CD14-positive monocyte (primary cell): ENCODE measurements at regions not wholly inside any gene's neighbourhood (a gene's known extent, or its start where the extent isn't known, plus 50 kb on each side); places are given as distances from the start of the nearest gene placed in this dataset. TPM values are rescaled to one million over a fixed set of nuclear protein-coding genes. Genes with fewer than 3 reads are reported as not detected.

Experiments used
- DNase-seq, 3 donors: peaks; one replicate each; pipeline ENCODE4 v3.0.0-alpha.2; 2011 to 2022
- H2AFZ ChIP-seq: 2 replicates; pipeline ENCODE4 v1.6.0; 2012; ENCODE audit warnings: mild to moderate bottlenecking, low read depth, low read length, inconsistent platforms; ENCODE audit not compliant: insufficient read depth, poor library complexity, severe bottlenecking
- H3K27ac ChIP-seq, 2 donors: 1 replicate in 1 of 2; 2 replicates in 1 of 2; pipeline ENCODE4 v1.5.1; 2012 to 2013; ENCODE audit warnings: low read length in 2 of 2, control low read depth in 1 of 2, inconsistent platforms in 1 of 2, low read depth in 1 of 2, mild to moderate bottlenecking in 1 of 2
- H3K27me3 ChIP-seq, 2 donors: one replicate each; pipeline versions ENCODE4 v1.6.0 to v1.6.1; 2011 to 2013; ENCODE audit warnings: low read length in 2 of 2; ENCODE audit not compliant: control insufficient read depth in 2 of 2, insufficient read depth in 2 of 2
- H3K36me3 ChIP-seq, 2 donors: replicated peaks in 1 of 2; 1 replicate in 1 of 2; 2 replicates in 1 of 2; pipeline versions ENCODE4 v1.5.1 to v1.6.1; 2012 to 2013; ENCODE audit warnings: low read length in 2 of 2, control low read depth in 1 of 2, inconsistent platforms in 1 of 2, mild to moderate bottlenecking in 1 of 2; ENCODE audit not compliant: insufficient read depth in 2 of 2, control insufficient read depth in 1 of 2
- H3K4me1 ChIP-seq, 2 donors: 1 replicate in 1 of 2; 2 replicates in 1 of 2; pipeline versions ENCODE4 v1.5.1 to v1.6.1; 2012 to 2013; ENCODE audit warnings: low read length in 2 of 2, control low read depth in 1 of 2, inconsistent platforms in 1 of 2, mild to moderate bottlenecking in 1 of 2, moderate library complexity in 1 of 2; ENCODE audit not compliant: insufficient read depth in 2 of 2, control insufficient read depth in 1 of 2
- H3K4me2 ChIP-seq: replicated peaks from 2 replicates; pipeline ENCODE3; 2012; ENCODE audit warnings: low read length, moderate library complexity, mild to moderate bottlenecking; ENCODE audit not compliant: poor library complexity, severe bottlenecking; ENCODE audit errors: extremely low read depth
- H3K4me3 ChIP-seq, 3 experiments: fragments of 200-600 bp in 1 of 3; sonication (generic) in 1 of 3; replicated peaks in 1 of 3; 1 replicate in 2 of 3; 2 replicates in 1 of 3; pipeline ENCODE4 v1.5.1; 2011 to 2013; ENCODE audit warnings: low read length in 3 of 3, mild to moderate bottlenecking in 3 of 3, control low read depth in 2 of 3, low read depth in 2 of 3, inconsistent platforms in 1 of 3, moderate library complexity in 1 of 3
- H3K79me2 ChIP-seq: 2 replicates; pipeline ENCODE4 v1.6.0; 2012; ENCODE audit warnings: mild to moderate bottlenecking, control low read depth, inconsistent platforms, low read length, moderate library complexity; ENCODE audit not compliant: insufficient read depth
- H3K9ac ChIP-seq: 2 replicates; pipeline ENCODE4 v1.6.0; 2017; ENCODE audit warnings: low read length, mild to moderate bottlenecking; ENCODE audit not compliant: insufficient read depth, poor library complexity, severe bottlenecking
- H3K9me3 ChIP-seq, 2 donors: replicated peaks in 1 of 2; 1 replicate in 1 of 2; 2 replicates in 1 of 2; pipeline versions ENCODE4 v1.5.1 to v1.6.1; 2012 to 2013; ENCODE audit warnings: low read length in 2 of 2, control low read depth in 1 of 2; ENCODE audit not compliant: control insufficient read depth in 1 of 2, insufficient read depth in 1 of 2
- H4K20me1 ChIP-seq: 2 replicates; pipeline ENCODE4 v1.6.0; 2012; ENCODE audit warnings: mild to moderate bottlenecking, low read length, control low read depth, moderate library complexity; ENCODE audit not compliant: insufficient read depth
- H3K27ac Mint-ChIP-seq, 7 donors: one replicate each; pipeline ENCODE4 v1.8.0; 2020; ENCODE audit warnings: mild to moderate bottlenecking in 7 of 7, mixed read lengths in 7 of 7, moderate library complexity in 6 of 7, inconsistent platforms in 2 of 7
- H3K27me3 Mint-ChIP-seq, 3 donors: one replicate each; pipeline ENCODE4 v1.8.0; 2021 to 2022; ENCODE audit warnings: low read depth in 3 of 3, mild to moderate bottlenecking in 3 of 3, mixed read lengths in 3 of 3, moderate library complexity in 3 of 3, inconsistent platforms in 1 of 3
- H3K36me3 Mint-ChIP-seq, 2 donors: one replicate each; pipeline ENCODE4 v1.8.0; 2020; ENCODE audit warnings: mixed read lengths in 2 of 2, inconsistent platforms in 1 of 2, mild to moderate bottlenecking in 1 of 2
- H3K4me1 Mint-ChIP-seq: one replicate; pipeline ENCODE4 v1.8.0; 2020; ENCODE audit warnings: mild to moderate bottlenecking, mixed read lengths
- H3K4me3 Mint-ChIP-seq, 2 donors: one replicate each; pipeline ENCODE4 v1.8.0; 2020; ENCODE audit warnings: mild to moderate bottlenecking in 2 of 2, mixed read lengths in 2 of 2, moderate library complexity in 1 of 2
- H3K9me3 Mint-ChIP-seq, 7 donors: one replicate each; pipeline ENCODE4 v1.8.0; 2020 to 2022; ENCODE audit warnings: mixed read lengths in 7 of 7, mild to moderate bottlenecking in 6 of 7, moderate library complexity in 6 of 7, inconsistent platforms in 2 of 7
- CTCF ChIP-seq: fragments of 200-600 bp; IDR thresholded peaks from one replicate; pipeline ENCODE4 v1.8.0; 2022; ENCODE audit warnings: antibody characterized with exemption, mild to moderate bottlenecking
- whole genome bisulfite sequencing: methylation state at CpG from one replicate; pipeline ENCODE4 v1.1.5; 2013; ENCODE audit warnings: missing lambda C conversion rate; ENCODE audit not compliant: insufficient coverage; 5-methylcytosine and 5-hydroxymethylcytosine counted together
- intact Hi-C, 2 donors: fragments of 100-400 bp; cut with micrococcal nuclease; formaldehyde crosslinking; loops; one replicate each; pipeline versions ENCODE4 v1.15.0 to v1.15.1; 2023
- small RNA-seq: library from RNA; depleted of rRNA; stranded (forward); fragments of <200 nt; gene quantifications from one replicate; pipeline ENCODE3, GENCODE V24; 2012; ENCODE audit warnings: low read depth; ENCODE audit not compliant: insufficient read length

GRCh38 chr22:22032906-22033802 is 50.6 kb upstream of the TOP3B start:
- Mint-ChIP-seq H3K4me1 (peaks cover 4% of the 10 kb centered on the region), H3K9me3 (no peaks in the 10 kb centered on the region), H3K27ac (peak overlapping the region in 1 of 7 donors; percentile 54), H3K36me3 (no peaks in the 10 kb centered on the region), H3K4me3 (no peak overlapping the region), H3K27me3 (peaks cover 0 to 4% (median 0%) of the 10 kb centered on the region in 3 donors)
- 100% methylated on average over 4 of the region's 7 CpGs for WGBS
- no peak overlapping the region for H2AFZ ChIP-seq
- no peak overlapping the region for H3K27ac ChIP-seq
- no peaks in the 10 kb centered on the region for H3K27me3 ChIP-seq
- no peaks in the 10 kb centered on the region for H3K4me1 ChIP-seq
- no peak overlapping the region for H3K4me2 ChIP-seq
- H3K9me3 ChIP-seq, result no peaks in the 10 kb centered on the region
- TF ChIP-seq CTCF, result no peak
- H3K79me2 ChIP-seq, result no peaks in the 10 kb centered on the region
- no peak overlapping the region for H3K4me3 ChIP-seq
- no peaks in the 10 kb centered on the region for H3K36me3 ChIP-seq
- intact Hi-C loops, result no loop called here
- no peaks in the 10 kb centered on the region for H4K20me1 ChIP-seq
- H3K9ac ChIP-seq, result no peak overlapping the region
- DNase-seq, result no peak

GRCh38 chr22:22032099-22032905 is 49.7 kb upstream of the TOP3B start:
- no peak overlapping the region for H3K4me3 Mint-ChIP-seq
- H3K27ac Mint-ChIP-seq, result no peak overlapping the region

More at GRCh38 chr22:22032099-22032905, 49.7 kb upstream of the TOP3B start:
- H2AFZ ChIP-seq, result no peak overlapping the region
- H3K4me2 ChIP-seq, result no peak overlapping the region
- no peaks in the 10 kb centered on the region for H3K4me1 ChIP-seq
- no peaks in the 10 kb centered on the region for H3K27me3 ChIP-seq
- H3K4me3 ChIP-seq, result no peak overlapping the region
- Mint-ChIP-seq H3K4me1 (peaks cover 3% of the 10 kb centered on the region), H3K9me3 (no peaks in the 10 kb centered on the region), H3K27me3 (peaks cover 0 to 4% (median 0%) of the 10 kb centered on the region in 3 donors), H3K36me3 (no peaks in the 10 kb centered on the region)
- no peaks in the 10 kb centered on the region for H4K20me1 ChIP-seq
- intact Hi-C loops, result no loop called here
- WGBS, result 100% methylated on average over 3 of the region's 4 CpGs
- no peak for DNase-seq
- no peak overlapping the region for H3K27ac ChIP-seq
- H3K79me2 ChIP-seq, result no peaks in the 10 kb centered on the region
- no peaks in the 10 kb centered on the region for H3K36me3 ChIP-seq
- no peaks in the 10 kb centered on the region for H3K9me3 ChIP-seq
- no peak for TF ChIP-seq CTCF
- no peak overlapping the region for H3K9ac ChIP-seq

Small RNA genes in the stretch of these regions (small RNA-seq; reads per million reads assigned to genes)
- gene AC245452.3 (not detected), gene AC245517.3 (not detected), gene AC245517.5 (not detected), gene IGLVIV-59 (not detected)
